Ishikawa (cell line): ENCODE measurements at regions not wholly inside any gene's neighbourhood (a gene's known extent, or its start where the extent isn't known, plus 50 kb on each side); places are given as distances from the start of the nearest gene placed in this dataset.

Experiments
- CEBPB ChIP-seq: IDR thresholded peaks from 2 replicates; pipeline ENCODE4 v1.6.1; 2012
- CREB1 ChIP-seq: IDR thresholded peaks from 2 replicates; pipeline ENCODE4 v1.6.1; 2012; ENCODE audit warnings: low read depth
- EGR1 ChIP-seq: IDR thresholded peaks from 2 replicates; pipeline ENCODE4 v1.6.1; 2012
- EP300 ChIP-seq: IDR thresholded peaks from 2 replicates; pipeline ENCODE4 v1.6.1; 2012; ENCODE audit warnings: borderline replicate concordance
- FOXM1 ChIP-seq: IDR thresholded peaks from 2 replicates; pipeline ENCODE4 v1.6.1; 2012; ENCODE audit warnings: low read depth, borderline replicate concordance
- NFIC ChIP-seq: IDR thresholded peaks from 2 replicates; pipeline ENCODE4 v1.6.1; 2012
- RAD21 ChIP-seq: IDR thresholded peaks from 2 replicates; pipeline ENCODE4 v1.6.1; 2012; ENCODE audit warnings: low read depth
- TAF1 ChIP-seq: IDR thresholded peaks from 2 replicates; pipeline ENCODE4 v1.6.1; 2012; ENCODE audit warnings: low read depth, mild to moderate bottlenecking
- TCF12 ChIP-seq: IDR thresholded peaks from 2 replicates; pipeline ENCODE4 v1.6.1; 2012; ENCODE audit warnings: low read depth
- TEAD4 ChIP-seq: IDR thresholded peaks from 2 replicates; pipeline ENCODE4 v1.6.1; 2012
- YY1 ChIP-seq: IDR thresholded peaks from 2 replicates; pipeline ENCODE4 v1.6.1; 2012; ENCODE audit warnings: low read depth
- ZBTB7A ChIP-seq: IDR thresholded peaks from 2 replicates; pipeline ENCODE4 v1.6.1; 2012; ENCODE audit warnings: low read depth
- TF ChIP-seq, protein P1 (sequence below): IDR thresholded peaks from 2 replicates; pipeline ENCODE4 v1.6.1; 2012
- TF ChIP-seq, protein P2 (sequence below): IDR thresholded peaks from 2 replicates; pipeline ENCODE4 v1.6.1; 2012; ENCODE audit warnings: low read depth, mild to moderate bottlenecking
- TF ChIP-seq, protein P3 (sequence below): IDR thresholded peaks from 2 replicates; pipeline ENCODE4 v1.6.1; 2012

DNA sequence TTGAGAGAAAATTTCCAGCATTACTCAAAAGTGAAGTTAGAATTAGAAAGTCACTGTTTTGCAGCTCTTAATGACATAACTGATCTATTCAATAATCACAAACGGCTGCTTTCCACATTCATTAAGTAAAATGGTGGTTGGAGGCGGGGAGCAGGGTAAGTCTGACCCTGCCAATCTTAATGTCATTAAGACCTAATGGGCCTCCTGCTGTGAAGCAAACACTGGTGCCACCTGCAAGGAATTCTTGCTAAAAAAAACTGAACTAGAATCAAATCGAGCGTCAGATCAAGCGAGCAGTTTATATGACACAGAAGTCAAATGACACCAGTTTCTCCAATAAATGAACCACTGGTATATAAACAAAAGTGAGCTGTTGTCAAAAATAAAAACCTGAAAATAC is 351.5 kb downstream of the BRD1 start:
- TF ChIP-seq FOXM1 (no peak), TCF12 (no peak), TEAD4 (no peak), EGR1 (no peak), CREB1 (no peak), TAF1 (no peak), YY1 (no peak), RAD21 (no peak), EP300 (no peak), NFIC (no peak), ZBTB7A (no peak), CEBPB (no peak)
- TF ChIP-seq, protein P1, sequence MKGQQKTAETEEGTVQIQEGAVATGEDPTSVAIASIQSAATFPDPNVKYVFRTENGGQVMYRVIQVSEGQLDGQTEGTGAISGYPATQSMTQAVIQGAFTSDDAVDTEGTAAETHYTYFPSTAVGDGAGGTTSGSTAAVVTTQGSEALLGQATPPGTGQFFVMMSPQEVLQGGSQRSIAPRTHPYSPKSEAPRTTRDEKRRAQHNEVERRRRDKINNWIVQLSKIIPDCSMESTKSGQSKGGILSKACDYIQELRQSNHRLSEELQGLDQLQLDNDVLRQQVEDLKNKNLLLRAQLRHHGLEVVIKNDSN = no peak
- TF ChIP-seq, protein P2, sequence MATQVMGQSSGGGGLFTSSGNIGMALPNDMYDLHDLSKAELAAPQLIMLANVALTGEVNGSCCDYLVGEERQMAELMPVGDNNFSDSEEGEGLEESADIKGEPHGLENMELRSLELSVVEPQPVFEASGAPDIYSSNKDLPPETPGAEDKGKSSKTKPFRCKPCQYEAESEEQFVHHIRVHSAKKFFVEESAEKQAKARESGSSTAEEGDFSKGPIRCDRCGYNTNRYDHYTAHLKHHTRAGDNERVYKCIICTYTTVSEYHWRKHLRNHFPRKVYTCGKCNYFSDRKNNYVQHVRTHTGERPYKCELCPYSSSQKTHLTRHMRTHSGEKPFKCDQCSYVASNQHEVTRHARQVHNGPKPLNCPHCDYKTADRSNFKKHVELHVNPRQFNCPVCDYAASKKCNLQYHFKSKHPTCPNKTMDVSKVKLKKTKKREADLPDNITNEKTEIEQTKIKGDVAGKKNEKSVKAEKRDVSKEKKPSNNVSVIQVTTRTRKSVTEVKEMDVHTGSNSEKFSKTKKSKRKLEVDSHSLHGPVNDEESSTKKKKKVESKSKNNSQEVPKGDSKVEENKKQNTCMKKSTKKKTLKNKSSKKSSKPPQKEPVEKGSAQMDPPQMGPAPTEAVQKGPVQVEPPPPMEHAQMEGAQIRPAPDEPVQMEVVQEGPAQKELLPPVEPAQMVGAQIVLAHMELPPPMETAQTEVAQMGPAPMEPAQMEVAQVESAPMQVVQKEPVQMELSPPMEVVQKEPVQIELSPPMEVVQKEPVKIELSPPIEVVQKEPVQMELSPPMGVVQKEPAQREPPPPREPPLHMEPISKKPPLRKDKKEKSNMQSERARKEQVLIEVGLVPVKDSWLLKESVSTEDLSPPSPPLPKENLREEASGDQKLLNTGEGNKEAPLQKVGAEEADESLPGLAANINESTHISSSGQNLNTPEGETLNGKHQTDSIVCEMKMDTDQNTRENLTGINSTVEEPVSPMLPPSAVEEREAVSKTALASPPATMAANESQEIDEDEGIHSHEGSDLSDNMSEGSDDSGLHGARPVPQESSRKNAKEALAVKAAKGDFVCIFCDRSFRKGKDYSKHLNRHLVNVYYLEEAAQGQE = no peak
- TF ChIP-seq, protein P3, sequence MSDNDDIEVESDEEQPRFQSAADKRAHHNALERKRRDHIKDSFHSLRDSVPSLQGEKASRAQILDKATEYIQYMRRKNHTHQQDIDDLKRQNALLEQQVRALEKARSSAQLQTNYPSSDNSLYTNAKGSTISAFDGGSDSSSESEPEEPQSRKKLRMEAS = no peak

DNA sequence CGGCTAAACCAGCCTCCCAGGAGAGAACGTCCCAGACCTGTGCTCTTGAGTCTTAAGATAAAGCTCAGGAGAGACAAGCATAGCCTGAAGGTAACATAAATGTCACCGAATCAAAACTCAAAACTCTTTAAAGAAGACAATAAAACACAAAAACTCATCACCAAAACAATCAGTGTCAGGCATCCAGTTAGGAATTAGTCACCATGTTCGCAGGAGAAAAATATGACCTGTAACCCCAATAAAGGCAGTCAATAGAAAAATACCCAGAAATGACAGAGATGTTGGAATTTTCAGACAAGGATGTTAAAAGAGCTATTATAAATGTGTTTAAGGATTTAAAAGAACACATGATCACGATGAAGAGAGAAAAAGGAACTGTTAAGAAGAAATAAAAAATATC is 352.4 kb downstream of the BRD1 start:
- TF ChIP-seq YY1 (no peak), EGR1 (no peak), TCF12 (no peak), CEBPB (no peak), CREB1 (no peak), FOXM1 (no peak), TAF1 (no peak), ZBTB7A (no peak), RAD21 (no peak), TEAD4 (no peak), NFIC (no peak), EP300 (no peak)
- TF ChIP-seq, protein P3 = no peak
- TF ChIP-seq, protein P1 = no peak
- TF ChIP-seq, protein P2 = no peak

DNA sequence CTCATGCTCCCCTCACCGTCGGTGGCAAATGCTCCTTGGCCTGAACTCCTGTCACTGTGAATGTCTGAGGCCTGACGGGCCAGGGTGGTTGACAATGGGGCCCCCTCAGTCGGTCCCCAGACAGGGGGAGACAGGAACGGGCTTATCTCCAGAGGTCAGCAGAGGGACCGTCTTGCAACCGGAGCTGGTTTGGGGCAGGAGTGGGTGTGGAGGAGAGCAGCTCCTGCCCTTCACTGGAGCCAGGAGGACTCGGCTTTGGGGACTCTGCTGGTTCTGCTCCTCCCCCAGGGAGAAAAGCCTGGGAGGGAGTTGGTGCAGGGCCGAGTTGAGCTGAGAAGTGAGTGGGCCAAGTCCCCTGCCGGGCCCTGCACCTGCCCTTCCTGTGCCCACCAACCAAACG is 354.4 kb downstream of the BRD1 start:
- TF ChIP-seq YY1 (no peak), ZBTB7A (no peak), EP300 (no peak), EGR1 (no peak), TAF1 (no peak)
- TF ChIP-seq, protein P3 = no peak

DNA sequence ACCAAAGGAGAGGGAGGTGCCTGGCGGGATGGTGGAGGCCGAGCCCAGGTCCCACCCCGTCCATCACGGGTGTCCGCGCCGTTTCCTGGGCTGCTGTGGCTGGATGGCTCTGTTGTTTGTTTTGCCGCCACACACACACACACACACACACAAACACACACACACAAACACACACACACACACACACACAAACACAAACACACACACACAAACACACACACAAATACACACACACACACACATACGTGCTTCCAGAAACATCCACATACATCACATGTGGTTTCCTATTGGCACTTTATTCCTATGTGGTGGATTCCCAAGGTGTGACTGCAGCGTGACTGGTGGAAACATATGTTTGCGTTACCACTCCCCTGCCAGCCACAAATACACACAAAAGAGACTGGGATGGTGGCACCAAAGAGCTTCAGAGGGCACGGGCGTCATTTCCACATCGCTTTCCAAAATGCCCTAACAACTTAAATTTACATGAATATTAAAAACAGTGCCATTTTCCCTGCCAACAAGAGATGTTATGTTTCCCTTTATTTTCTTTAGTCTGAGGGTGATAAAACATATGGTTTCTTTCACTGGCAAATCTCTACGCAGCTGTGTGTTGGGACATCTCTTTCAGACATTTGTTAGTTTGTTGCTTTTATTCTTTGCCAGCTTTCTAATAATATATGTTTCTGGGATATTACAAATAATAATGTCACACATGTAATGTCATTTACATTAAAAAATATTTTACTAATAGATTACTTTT is 356.8 kb downstream of the BRD1 start:
- TF ChIP-seq FOXM1 (no peak), YY1 (no peak), TCF12 (no peak), CEBPB (no peak), RAD21 (no peak), NFIC (no peak), CREB1 (no peak), TAF1 (no peak), EP300 (no peak), TEAD4 (no peak), EGR1 (no peak), ZBTB7A (no peak)
- TF ChIP-seq, protein P2 = no peak
- TF ChIP-seq, protein P1 = no peak
